ENCODE measurements at regions not wholly inside any gene's neighbourhood (a gene's known extent, or its start where the extent isn't known, plus 50 kb on each side); places are given as distances from the start of the nearest gene placed in this dataset.

DNA sequence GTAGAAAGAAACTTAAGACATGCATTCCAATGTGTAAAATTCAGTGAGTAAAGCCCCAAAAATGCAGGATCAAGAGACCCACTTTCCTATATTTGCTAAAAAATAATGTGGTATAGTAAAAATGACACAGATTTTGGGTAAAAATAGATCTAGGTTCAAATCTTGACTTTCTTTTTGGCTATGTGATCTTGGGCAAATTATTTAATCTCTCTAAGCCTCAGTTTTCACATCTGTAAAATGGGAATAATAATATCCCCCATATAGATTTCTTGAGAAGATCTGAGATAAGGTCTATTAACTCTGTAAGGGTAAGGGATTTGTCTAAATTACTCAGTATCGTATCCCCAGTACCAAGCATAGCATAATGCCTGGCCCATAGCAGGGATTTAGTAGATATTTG lies 172.3 kb downstream of the CARTPT start:
- TF ChIP-seq EZH2phosphoT487 (IDR thresholded peaks at IDR 0.05; ENCODE audit: borderline replicate concordance) (no peak), CTCF (conservative IDR thresholded peaks at IDR 0.05; ENCODE audit: low read length) (no peak)
- peaks cover 21% of the 10 kb centered on the region for H3K27me3 ChIP-seq (ENCODE audit: insufficient read depth, low read length, poor library complexity, severe bottlenecking)
- H3K9me3 ChIP-seq (ENCODE audit: insufficient read depth, low read depth, low read length) = no peaks in the 10 kb centered on the region
- H3K36me3 ChIP-seq (ENCODE audit: insufficient read depth, low read length) = no peaks in the 10 kb centered on the region
- no peaks in the 10 kb centered on the region for H3K9me2 ChIP-seq (replicated peaks; ENCODE audit: low read depth, low read length)
- H3K79me2 ChIP-seq (ENCODE audit: insufficient read depth, low read length) = no peaks in the 10 kb centered on the region
- no peaks in the 10 kb centered on the region for H3F3A ChIP-seq (ENCODE audit: low read depth)
- H4K20me1 ChIP-seq (ENCODE audit: insufficient read depth, low read length, poor library complexity, severe bottlenecking) = no peaks in the 10 kb centered on the region
- no peak overlapping the region for H3K4me2 ChIP-seq (ENCODE audit: low read depth, low read length, poor library complexity, severe bottlenecking)
- no peak overlapping the region for H3K4me3 ChIP-seq (ENCODE audit: low read length, poor library complexity, severe bottlenecking)
- H3K4me1 ChIP-seq (ENCODE audit: insufficient read depth, low read length, poor library complexity, severe bottlenecking) = no peaks in the 10 kb centered on the region
- no peak overlapping the region for H2AFZ ChIP-seq (ENCODE audit: low read length)
- no peak overlapping the region for H3K9ac ChIP-seq (ENCODE audit: low read depth, low read length, poor library complexity, severe bottlenecking)

DNA sequence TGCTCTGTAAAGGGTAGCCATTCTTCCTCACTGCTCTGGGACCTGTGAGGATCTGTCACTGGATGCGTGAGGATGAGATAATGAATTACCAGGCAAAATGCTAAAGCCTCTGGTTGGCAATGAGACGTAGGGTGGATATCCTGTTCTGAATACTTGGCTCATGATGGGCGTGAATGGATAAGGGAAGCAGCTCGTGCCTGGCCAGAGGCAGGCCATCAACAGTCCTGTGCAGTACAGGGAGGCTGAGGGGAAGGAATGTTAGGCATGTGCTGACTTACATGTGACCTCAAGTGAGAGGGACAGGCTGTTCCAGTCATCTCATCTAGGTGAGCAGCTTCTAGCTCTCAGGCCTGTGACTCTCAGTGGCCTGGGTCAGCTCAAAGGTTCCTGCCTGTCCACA lies 172.8 kb downstream of the CARTPT start:
- no peak for TF ChIP-seq EZH2phosphoT487 (IDR thresholded peaks at IDR 0.05; ENCODE audit: borderline replicate concordance)
- no peak for TF ChIP-seq CTCF (conservative IDR thresholded peaks at IDR 0.05; ENCODE audit: low read length)
- H3K4me2 ChIP-seq (ENCODE audit: low read depth, low read length, poor library complexity, severe bottlenecking) = no peak overlapping the region
- H3K27me3 ChIP-seq (ENCODE audit: insufficient read depth, low read length, poor library complexity, severe bottlenecking) = peaks cover 21% of the 10 kb centered on the region
- H4K20me1 ChIP-seq (ENCODE audit: insufficient read depth, low read length, poor library complexity, severe bottlenecking) = no peaks in the 10 kb centered on the region
- no peak overlapping the region for H2AFZ ChIP-seq (ENCODE audit: low read length)
- H3K9me2 ChIP-seq (replicated peaks; ENCODE audit: low read depth, low read length) = no peaks in the 10 kb centered on the region
- H3F3A ChIP-seq (ENCODE audit: low read depth) = no peaks in the 10 kb centered on the region
- H3K4me3 ChIP-seq (ENCODE audit: low read length, poor library complexity, severe bottlenecking) = no peak overlapping the region
- H3K4me1 ChIP-seq (ENCODE audit: insufficient read depth, low read length, poor library complexity, severe bottlenecking) = no peaks in the 10 kb centered on the region
- no peaks in the 10 kb centered on the region for H3K9me3 ChIP-seq (ENCODE audit: insufficient read depth, low read depth, low read length)
- no peaks in the 10 kb centered on the region for H3K79me2 ChIP-seq (ENCODE audit: insufficient read depth, low read length)
- H3K9ac ChIP-seq (ENCODE audit: low read depth, low read length, poor library complexity, severe bottlenecking) = no peak overlapping the region
- no peaks in the 10 kb centered on the region for H3K36me3 ChIP-seq (ENCODE audit: insufficient read depth, low read length)

DNA sequence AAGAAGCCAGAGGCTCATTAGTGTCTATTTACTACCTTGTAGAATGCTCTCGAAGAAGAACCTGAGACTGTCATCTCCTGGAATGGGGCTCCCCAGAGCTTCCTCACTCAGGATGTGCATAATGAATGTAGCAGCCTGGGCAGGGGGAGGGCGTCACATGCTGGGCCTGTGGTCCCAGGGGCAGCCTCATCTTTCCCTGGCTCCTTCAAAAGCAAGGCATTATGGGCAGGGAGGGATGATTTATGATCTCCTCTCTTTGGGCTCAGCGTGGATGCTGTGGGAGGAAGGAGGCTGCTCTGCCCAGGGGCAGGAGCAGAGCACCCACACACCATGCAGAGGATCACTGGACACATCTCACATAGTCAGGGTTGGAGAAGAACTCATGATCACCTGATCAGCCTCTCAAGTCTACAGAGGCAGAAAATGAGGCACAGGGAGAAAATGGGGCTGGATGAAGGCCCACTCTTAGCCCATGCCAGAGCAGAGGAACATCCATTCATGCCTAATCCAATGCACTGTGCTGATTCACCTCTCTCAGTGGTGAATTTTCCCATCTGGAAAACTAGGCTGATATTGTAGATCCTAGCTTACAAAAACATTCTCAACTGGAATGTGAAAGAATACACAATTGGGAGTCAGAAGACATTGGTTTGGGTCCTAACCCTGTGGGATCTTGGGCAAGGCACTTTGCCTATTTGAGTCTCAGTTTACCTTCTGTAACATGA lies 173.7 kb downstream of the CARTPT start:
- H3K9me2 ChIP-seq (replicated peaks; ENCODE audit: low read depth, low read length) = no peaks in the 10 kb centered on the region
- TF ChIP-seq CTCF (conservative IDR thresholded peaks at IDR 0.05; ENCODE audit: low read length) = no peak
- no peak for TF ChIP-seq EZH2phosphoT487 (IDR thresholded peaks at IDR 0.05; ENCODE audit: borderline replicate concordance)
- H3K9ac ChIP-seq (ENCODE audit: low read depth, low read length, poor library complexity, severe bottlenecking) = no peak overlapping the region
- H3K36me3 ChIP-seq (ENCODE audit: insufficient read depth, low read length) = no peaks in the 10 kb centered on the region
- no peaks in the 10 kb centered on the region for H3K4me1 ChIP-seq (ENCODE audit: insufficient read depth, low read length, poor library complexity, severe bottlenecking)
- H3F3A ChIP-seq (ENCODE audit: low read depth) = no peaks in the 10 kb centered on the region
- no peaks in the 10 kb centered on the region for H3K9me3 ChIP-seq (ENCODE audit: insufficient read depth, low read depth, low read length)
- no peak overlapping the region for H3K4me2 ChIP-seq (ENCODE audit: low read depth, low read length, poor library complexity, severe bottlenecking)
- H3K27me3 ChIP-seq (ENCODE audit: insufficient read depth, low read length, poor library complexity, severe bottlenecking) = peaks cover 21% of the 10 kb centered on the region
- H4K20me1 ChIP-seq (ENCODE audit: insufficient read depth, low read length, poor library complexity, severe bottlenecking) = no peaks in the 10 kb centered on the region
- H2AFZ ChIP-seq (ENCODE audit: low read length) = no peak overlapping the region
- no peaks in the 10 kb centered on the region for H3K79me2 ChIP-seq (ENCODE audit: insufficient read depth, low read length)
- H3K4me3 ChIP-seq (ENCODE audit: low read length, poor library complexity, severe bottlenecking) = no peak overlapping the region

All from Loucy (cell line).